ENCODE measurements at regions not wholly inside any gene's neighbourhood (a gene's known extent, or its start where the extent isn't known, plus 50 kb on each side); places are given as distances from the start of the nearest gene placed in this dataset.

- DNase-seq (ENCODE audit: low read depth) = peak; percentile 66
These were observed 261.2 kb upstream of the CLINT1 start for GRCh38 chr5:158119961-158120723.

DNA sequence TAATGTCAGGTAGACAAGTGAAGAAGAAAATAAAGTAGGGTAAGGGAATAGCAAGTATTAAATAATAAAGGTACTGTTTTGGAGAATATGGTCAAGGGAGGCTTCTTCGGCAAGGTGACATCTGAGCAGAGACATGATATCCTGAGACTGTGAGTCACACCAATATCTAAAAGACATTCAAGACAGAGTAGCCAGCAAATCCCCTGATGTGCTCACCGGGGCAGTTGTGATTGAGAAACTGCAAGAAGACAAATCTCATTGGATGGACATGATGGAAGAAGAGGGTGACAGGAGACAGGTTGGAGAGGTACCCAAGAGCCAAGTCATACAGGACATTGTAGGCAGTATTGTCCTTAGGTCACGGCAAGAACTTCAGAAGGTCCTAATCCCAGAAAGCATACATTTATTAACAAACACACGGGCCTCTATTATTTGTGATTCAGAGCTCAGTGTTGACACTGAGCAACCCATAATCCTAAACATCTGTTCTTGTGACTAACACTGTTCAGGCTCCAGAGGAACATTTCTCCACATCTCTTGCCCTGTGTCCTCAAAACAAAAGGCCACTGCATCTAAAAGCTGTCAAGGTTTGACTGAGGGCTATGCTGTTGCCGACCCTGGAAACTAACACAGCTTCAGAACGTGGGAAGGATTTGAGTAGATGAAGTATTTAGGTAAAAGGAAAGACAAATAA is 258.7 kb upstream of the CLINT1 start:
- no peak for DNase-seq (ENCODE audit: low read depth)

DNA sequence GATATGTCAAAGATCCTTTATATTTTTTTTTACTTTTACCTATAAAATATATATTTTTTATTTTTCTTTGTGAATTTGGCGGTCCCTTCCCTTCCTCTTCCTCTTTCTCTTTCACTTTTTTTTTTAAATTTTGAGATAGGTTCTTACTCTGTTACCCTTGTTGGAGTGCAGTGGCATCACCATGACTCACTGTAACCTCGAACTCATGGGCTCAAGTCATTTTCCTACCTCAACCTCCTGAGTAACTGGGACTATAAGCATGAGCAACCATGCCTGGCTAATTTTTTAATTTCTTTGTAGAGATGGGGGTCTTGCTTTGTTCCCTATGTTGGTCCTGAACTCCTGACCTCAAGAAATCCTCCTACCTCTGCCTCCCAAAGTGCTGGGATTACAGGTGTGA is 258.0 kb upstream of the CLINT1 start:
- DNase-seq (ENCODE audit: low read depth) = no peak

DNA sequence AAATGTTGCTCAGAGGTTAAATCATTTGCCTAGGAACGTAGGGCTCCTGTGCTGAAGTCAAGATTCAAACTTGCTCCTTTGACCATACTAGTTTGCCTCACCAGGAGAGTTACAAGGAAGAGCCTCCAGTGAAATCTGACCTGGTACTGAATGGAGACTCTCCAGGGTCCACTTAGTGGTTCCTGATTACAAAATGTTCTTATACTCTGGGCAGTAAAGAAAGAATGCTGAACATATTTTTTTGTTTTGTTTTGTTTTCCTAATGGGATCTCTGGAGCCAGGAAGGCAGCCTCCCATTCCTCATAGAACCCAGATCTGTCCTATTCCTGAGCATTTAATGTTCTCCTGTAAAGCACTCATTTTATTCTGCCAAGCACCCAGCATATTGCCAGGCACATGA is 256.5 kb upstream of the CLINT1 start:
- no peak for DNase-seq (ENCODE audit: low read depth)

DNA sequence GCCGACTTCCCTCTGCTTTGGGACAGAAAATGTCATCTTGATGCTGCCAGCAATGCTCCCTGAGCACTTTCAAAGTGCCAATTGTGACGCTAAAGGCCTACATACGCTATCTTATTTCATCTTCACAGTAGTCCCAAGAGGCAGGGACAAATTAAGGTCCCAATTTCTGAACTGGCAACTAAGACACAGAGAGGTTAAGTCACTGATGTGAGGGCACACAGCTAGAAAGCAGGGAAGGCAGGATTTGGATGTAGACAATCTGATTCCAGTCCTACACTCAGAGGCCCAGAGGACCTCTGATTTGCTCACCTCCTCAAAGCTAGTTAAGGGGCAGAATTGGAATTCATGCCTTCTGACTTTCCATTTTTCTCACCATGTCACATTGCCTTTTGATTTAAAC is 249.2 kb upstream of the CLINT1 start:
- DNase-seq (ENCODE audit: low read depth) = no peak

- no peak for DNase-seq (ENCODE audit: low read depth)
These were observed 241.5 kb upstream of the CLINT1 start for GRCh38 chr5:158100373-158100888.

DNA sequence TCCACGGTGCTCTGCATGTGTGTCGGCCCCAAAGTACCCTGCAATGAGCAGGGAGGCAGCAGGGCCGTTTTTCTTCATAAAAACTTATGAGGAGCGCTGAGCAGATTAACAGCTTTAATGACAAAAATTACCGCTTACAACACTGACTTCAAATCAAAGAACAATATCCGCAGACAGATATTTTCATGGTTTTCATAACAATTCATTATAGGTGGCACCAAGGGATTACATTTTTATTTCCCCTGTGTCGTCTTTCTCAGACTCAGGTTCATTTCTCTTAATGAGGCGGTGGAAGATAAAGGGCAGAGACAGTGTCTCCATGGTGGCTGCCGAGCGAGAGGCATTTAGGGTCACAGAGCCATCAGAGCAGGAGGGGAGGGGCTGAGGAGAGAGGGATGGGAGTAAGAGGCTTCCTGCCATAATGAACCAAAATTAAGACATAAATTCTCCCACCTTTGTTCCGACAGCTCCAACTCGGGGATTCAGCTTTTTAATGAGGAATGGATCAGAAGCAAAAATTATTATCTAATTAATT is 240.7 kb upstream of the CLINT1 start:
- DNase-seq (ENCODE audit: low read depth) = no peak

DNA sequence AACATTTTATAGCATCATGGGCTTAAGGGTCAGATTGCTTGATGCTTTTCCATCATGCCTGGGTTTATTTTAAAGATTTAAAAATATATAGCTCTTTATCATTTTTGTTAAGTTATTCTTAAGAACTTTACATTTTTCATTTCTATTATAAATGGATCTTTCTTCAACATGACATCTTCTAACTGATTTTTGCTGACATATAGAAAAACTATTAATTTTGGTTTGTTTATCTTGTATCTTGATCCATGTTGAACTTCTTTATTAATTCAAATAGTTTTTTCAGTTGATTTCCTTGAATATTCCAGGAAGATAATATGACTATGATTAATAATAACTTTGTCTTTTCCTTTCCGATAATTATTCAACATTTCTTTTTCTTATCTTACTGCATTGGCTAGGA is 237.9 kb upstream of the CLINT1 start:
- no peak for DNase-seq (ENCODE audit: low read depth)

GRCh38 chr5:158086856-158087255 is 227.9 kb upstream of the CLINT1 start:
- DNase-seq (ENCODE audit: low read depth) = no peak

DNA sequence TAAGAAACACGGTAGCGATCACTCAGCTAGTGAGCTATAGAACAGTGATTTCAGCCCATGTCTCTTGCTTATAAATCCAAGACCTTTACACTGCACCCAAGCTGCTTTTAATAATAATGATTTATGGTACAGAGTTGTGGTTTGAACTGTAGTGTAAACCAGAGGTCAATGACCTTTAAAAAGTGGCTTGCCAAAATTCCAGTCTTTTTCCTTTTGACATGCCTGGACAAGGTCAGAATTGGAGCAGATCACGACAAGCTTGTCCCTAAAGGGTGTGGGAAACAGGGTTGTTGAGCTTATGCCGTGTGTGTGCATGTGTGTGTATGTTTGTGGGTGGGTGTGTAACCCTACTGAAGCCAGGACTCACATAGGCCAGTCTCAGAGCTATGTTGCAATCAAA is 225.3 kb upstream of the CLINT1 start:
- no peak for DNase-seq (ENCODE audit: low read depth)

GRCh38 chr5:158082696-158083287 is 223.8 kb upstream of the CLINT1 start:
- DNase-seq (ENCODE audit: low read depth) = no peak

- DNase-seq (ENCODE audit: low read depth) = no peak
These were observed 221.2 kb upstream of the CLINT1 start for GRCh38 chr5:158080112-158080511.

GRCh38 chr5:158079097-158079496 is 220.2 kb upstream of the CLINT1 start:
- no peak for DNase-seq (ENCODE audit: low read depth)

- DNase-seq (ENCODE audit: low read depth) = peak; percentile 24
These were observed 216.2 kb upstream of the CLINT1 start for GRCh38 chr5:158074992-158075769.

DNA sequence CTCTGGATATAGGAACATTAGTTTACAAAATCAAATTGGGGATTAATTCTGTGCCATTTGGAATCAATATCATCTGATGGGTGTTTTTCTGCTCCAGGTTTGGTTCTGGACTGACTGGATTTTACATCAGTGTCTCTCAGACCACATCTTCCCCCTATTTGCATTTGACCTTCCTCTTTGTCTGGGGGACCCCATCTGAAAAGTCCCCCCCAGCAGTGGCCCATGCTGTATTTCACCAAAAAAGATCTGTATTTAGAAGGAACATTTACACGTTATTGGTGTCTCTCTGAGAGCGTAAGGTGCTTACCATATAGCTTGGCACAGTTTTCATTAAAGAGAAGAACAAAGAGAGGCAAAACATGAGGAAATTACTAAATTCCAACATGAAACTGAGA is 215.6 kb upstream of the CLINT1 start:
- no peak for DNase-seq (ENCODE audit: low read depth)

DNA sequence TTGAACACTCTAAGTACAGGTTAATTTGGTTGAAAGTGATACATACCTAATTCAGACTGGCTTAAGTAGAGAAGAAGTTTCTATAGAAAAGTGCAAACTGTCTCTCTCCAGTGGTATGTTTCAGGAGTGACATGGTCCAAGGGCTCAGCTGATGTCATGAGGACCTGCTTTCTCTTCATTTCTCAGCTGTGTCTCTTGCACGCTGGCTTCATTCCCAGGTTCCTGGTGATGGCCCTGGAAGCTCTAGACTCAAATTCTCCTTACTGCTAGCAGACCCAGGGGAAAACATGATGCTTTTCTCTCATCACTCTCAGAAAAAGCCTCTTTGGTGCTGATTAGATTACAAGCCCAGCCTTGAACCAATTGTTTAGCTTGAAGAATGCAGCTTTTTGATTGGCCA is 211.9 kb upstream of the CLINT1 start:
- no peak for DNase-seq (ENCODE audit: low read depth)

DNA sequence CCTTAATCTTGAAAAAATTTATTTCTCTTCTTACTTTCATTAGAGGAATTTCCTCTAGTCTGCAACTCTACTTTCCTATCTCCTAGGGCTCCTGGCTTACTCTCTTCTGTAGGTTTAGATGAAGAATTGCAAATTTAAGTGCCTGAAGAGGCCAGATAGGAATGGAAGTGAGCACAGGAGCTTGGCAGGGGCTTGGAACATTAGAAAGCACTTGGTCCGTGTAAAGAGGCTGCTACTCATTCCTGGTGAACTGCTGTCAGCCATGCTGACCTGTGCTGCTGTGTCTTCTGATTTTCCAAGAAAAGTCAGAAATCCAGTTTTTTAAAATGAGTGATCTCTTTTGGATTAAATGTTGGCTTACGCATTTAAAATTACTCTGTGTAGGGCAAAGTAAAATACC is 210.9 kb upstream of the CLINT1 start:
- no peak for DNase-seq (ENCODE audit: low read depth)

- DNase-seq (ENCODE audit: low read depth) = no peak
These were observed 210.0 kb upstream of the CLINT1 start for GRCh38 chr5:158068964-158069363.

- no peak for DNase-seq (ENCODE audit: low read depth)
These were observed 207.1 kb upstream of the CLINT1 start for GRCh38 chr5:158066076-158066475.

GRCh38 chr5:158064334-158065123 is 205.6 kb upstream of the CLINT1 start:
- no peak for DNase-seq (ENCODE audit: low read depth)

- no peak for DNase-seq (ENCODE audit: low read depth)
These were observed 204.1 kb upstream of the CLINT1 start for GRCh38 chr5:158063052-158063451.
